GM20000 (cell line): ENCODE measurements at regions not wholly inside any gene's neighbourhood (a gene's known extent, or its start where the extent isn't known, plus 50 kb on each side); places are given as distances from the start of the nearest gene placed in this dataset.

Experiments used
- DNase-seq: peaks from one replicate; pipeline ENCODE4 v3.0.0; 2012; ENCODE audit warnings: low spot score
- CTCF ChIP-seq: IDR thresholded peaks from 2 replicates; pipeline ENCODE4 v1.5.1; 2012; ENCODE audit warnings: mild to moderate bottlenecking, control low read depth; ENCODE audit errors: extremely low read depth, missing control alignments

- TF ChIP-seq CTCF = no peak
- DNase-seq = no peak
Measured at GRCh38 chr9:88759364-88759763, 224.4 kb downstream of the NXNL2 start.

- TF ChIP-seq CTCF = no peak
- no peak for DNase-seq
Measured at GRCh38 chr9:88766778-88767503, 224.3 kb upstream of the S1PR3 start.

- no peak for DNase-seq
- no peak for TF ChIP-seq CTCF
Measured at GRCh38 chr9:88767504-88767790, 223.8 kb upstream of the S1PR3 start.

GRCh38 chr9:88772575-88772974, 218.7 kb upstream of the S1PR3 start:
- no peak for DNase-seq
- TF ChIP-seq CTCF = no peak

GRCh38 chr9:88773126-88773525, 218.1 kb upstream of the S1PR3 start:
- DNase-seq = no peak
- TF ChIP-seq CTCF = no peak

GRCh38 chr9:88773627-88774244, 217.5 kb upstream of the S1PR3 start:
- DNase-seq = no peak
- TF ChIP-seq CTCF = no peak

GRCh38 chr9:88775037-88775471, 216.2 kb upstream of the S1PR3 start:
- DNase-seq = no peak
- TF ChIP-seq CTCF = no peak
